ENCODE measurements at regions not wholly inside any gene's neighbourhood (a gene's known extent, or its start where the extent isn't known, plus 50 kb on each side); places are given as distances from the start of the nearest gene placed in this dataset.
"Not testable (repeated sequence)": the region's sequence is repeated elsewhere in the genome, so short reads cannot be mapped to it uniquely, and the experiment has no call there.

GRCh38 chr12:60191676-60192359, 596.0 kb downstream of the SLC16A7 start:
- H3K4me1 Mint-ChIP-seq (ENCODE audit: low read depth) = no peaks in the 10 kb centered on the region
- H3K27me3 Mint-ChIP-seq (ENCODE audit: low read depth) = no peaks in the 10 kb centered on the region
- DNase-seq (no peak), ATAC-seq (no peak)
- peaks cover 9% of the 10 kb centered on the region for H3K9me3 Mint-ChIP-seq
- no peak overlapping the region for H3K4me3 Mint-ChIP-seq
- no peaks in the 10 kb centered on the region for H3K36me3 Mint-ChIP-seq (ENCODE audit: insufficient read depth)

GRCh38 chr12:60194678-60195077, 598.8 kb downstream of the SLC16A7 start:
- H3K4me3 Mint-ChIP-seq = no peak overlapping the region
- peaks cover 10% of the 10 kb centered on the region for H3K9me3 Mint-ChIP-seq
- H3K27me3 Mint-ChIP-seq (ENCODE audit: low read depth) = no peaks in the 10 kb centered on the region
- DNase-seq = no peak
- H3K36me3 Mint-ChIP-seq (ENCODE audit: insufficient read depth) = no peaks in the 10 kb centered on the region
- no peak for ATAC-seq
- no peaks in the 10 kb centered on the region for H3K4me1 Mint-ChIP-seq (ENCODE audit: low read depth)

- ATAC-seq (no peak), DNase-seq (no peak)
- Mint-ChIP-seq H3K27me3 (ENCODE audit: low read depth) (no peaks in the 10 kb centered on the region), H3K9me3 (peaks cover 4% of the 10 kb centered on the region), H3K4me1 (ENCODE audit: low read depth) (no peaks in the 10 kb centered on the region), H3K4me3 (no peak overlapping the region), H3K36me3 (ENCODE audit: insufficient read depth) (no peaks in the 10 kb centered on the region)
Observed at GRCh38 chr12:60195483-60195882, 599.7 kb downstream of the SLC16A7 start.

- DNase-seq (no peak), ATAC-seq (no peak)
- H3K36me3 Mint-ChIP-seq (ENCODE audit: insufficient read depth) = no peaks in the 10 kb centered on the region
- H3K27me3 Mint-ChIP-seq (ENCODE audit: low read depth) = no peaks in the 10 kb centered on the region
- H3K4me3 Mint-ChIP-seq = no peak overlapping the region
- no peaks in the 10 kb centered on the region for H3K4me1 Mint-ChIP-seq (ENCODE audit: low read depth)
- peaks cover 4% of the 10 kb centered on the region for H3K9me3 Mint-ChIP-seq
Observed at GRCh38 chr12:60196366-60196765, 600.5 kb downstream of the SLC16A7 start.

GRCh38 chr12:60197589-60197988, 601.8 kb downstream of the SLC16A7 start:
- H3K9me3 Mint-ChIP-seq = peaks cover 4% of the 10 kb centered on the region
- no peaks in the 10 kb centered on the region for H3K27me3 Mint-ChIP-seq (ENCODE audit: low read depth)
- no peak for ATAC-seq
- no peaks in the 10 kb centered on the region for H3K36me3 Mint-ChIP-seq (ENCODE audit: insufficient read depth)
- H3K4me3 Mint-ChIP-seq = no peak overlapping the region
- DNase-seq = no peak
- no peaks in the 10 kb centered on the region for H3K4me1 Mint-ChIP-seq (ENCODE audit: low read depth)

- no peak for DNase-seq
- Mint-ChIP-seq H3K9me3 (peaks cover under 1% of the 10 kb centered on the region), H3K27me3 (ENCODE audit: low read depth) (no peaks in the 10 kb centered on the region), H3K4me3 (no peak overlapping the region), H3K36me3 (ENCODE audit: insufficient read depth) (no peaks in the 10 kb centered on the region), H3K4me1 (ENCODE audit: low read depth) (no peaks in the 10 kb centered on the region)
- no peak for ATAC-seq
Observed at GRCh38 chr12:60201891-60202290, 606.1 kb downstream of the SLC16A7 start.

GRCh38 chr12:60205500-60205899, 609.7 kb downstream of the SLC16A7 start:
- ATAC-seq (no peak), DNase-seq (no peak)
- Mint-ChIP-seq H3K36me3 (ENCODE audit: insufficient read depth) (no peaks in the 10 kb centered on the region), H3K27me3 (ENCODE audit: low read depth) (no peaks in the 10 kb centered on the region), H3K4me3 (no peak overlapping the region), H3K4me1 (ENCODE audit: low read depth) (no peaks in the 10 kb centered on the region), H3K9me3 (no peaks in the 10 kb centered on the region)

GRCh38 chr12:60209521-60209920, 613.7 kb downstream of the SLC16A7 start:
- peaks cover 2% of the 10 kb centered on the region for H3K9me3 Mint-ChIP-seq
- no peaks in the 10 kb centered on the region for H3K27me3 Mint-ChIP-seq (ENCODE audit: low read depth)
- DNase-seq (no peak), ATAC-seq (no peak)
- H3K4me1 Mint-ChIP-seq (ENCODE audit: low read depth) = no peaks in the 10 kb centered on the region
- H3K4me3 Mint-ChIP-seq = no peak overlapping the region
- H3K36me3 Mint-ChIP-seq (ENCODE audit: insufficient read depth) = no peaks in the 10 kb centered on the region

GRCh38 chr12:60209933-60210332, 614.1 kb downstream of the SLC16A7 start:
- ATAC-seq (no peak), DNase-seq (no peak)
- Mint-ChIP-seq H3K4me1 (ENCODE audit: low read depth) (no peaks in the 10 kb centered on the region), H3K9me3 (peaks cover 6% of the 10 kb centered on the region), H3K27me3 (ENCODE audit: low read depth) (no peaks in the 10 kb centered on the region), H3K36me3 (ENCODE audit: insufficient read depth) (no peaks in the 10 kb centered on the region), H3K4me3 (no peak overlapping the region)

- DNase-seq = no peak
- Mint-ChIP-seq H3K4me1 (ENCODE audit: low read depth) (no peaks in the 10 kb centered on the region), H3K9me3 (peaks cover 14% of the 10 kb centered on the region)
Observed at GRCh38 chr12:60210756-60211155, 614.9 kb downstream of the SLC16A7 start.

GRCh38 chr12:60211244-60211643, 615.4 kb downstream of the SLC16A7 start:
- Mint-ChIP-seq H3K36me3 (ENCODE audit: insufficient read depth) (no peaks in the 10 kb centered on the region), H3K4me1 (ENCODE audit: low read depth) (no peaks in the 10 kb centered on the region), H3K9me3 (peaks cover 15% of the 10 kb centered on the region), H3K27me3 (ENCODE audit: low read depth) (no peaks in the 10 kb centered on the region), H3K4me3 (no peak overlapping the region)
- ATAC-seq (no peak), DNase-seq (no peak)

More at GRCh38 chr12:60210756-60211155, 614.9 kb downstream of the SLC16A7 start:
- no peaks in the 10 kb centered on the region for H3K27me3 Mint-ChIP-seq (ENCODE audit: low read depth)
- H3K4me3 Mint-ChIP-seq = no peak overlapping the region
- ATAC-seq = no peak
- no peaks in the 10 kb centered on the region for H3K36me3 Mint-ChIP-seq (ENCODE audit: insufficient read depth)

GRCh38 chr12:60212159-60213000, 616.6 kb downstream of the SLC16A7 start:
- Mint-ChIP-seq H3K9me3 (peaks cover 15% of the 10 kb centered on the region), H3K4me3 (no peak overlapping the region), H3K27me3 (ENCODE audit: low read depth) (no peaks in the 10 kb centered on the region), H3K4me1 (ENCODE audit: low read depth) (no peaks in the 10 kb centered on the region), H3K36me3 (ENCODE audit: insufficient read depth) (no peaks in the 10 kb centered on the region)
- DNase-seq = no peak
- no peak for ATAC-seq

GRCh38 chr12:60213272-60213671, 617.4 kb downstream of the SLC16A7 start:
- peaks cover 18% of the 10 kb centered on the region for H3K9me3 Mint-ChIP-seq
- not testable (repeated sequence) for DNase-seq; H3K36me3 Mint-ChIP-seq (ENCODE audit: insufficient read depth); ATAC-seq; H3K4me3 Mint-ChIP-seq; H3K27me3 Mint-ChIP-seq (ENCODE audit: low read depth); H3K4me1 Mint-ChIP-seq (ENCODE audit: low read depth)

- H3K9me3 Mint-ChIP-seq = peaks cover 18% of the 10 kb centered on the region
- H3K4me1 Mint-ChIP-seq (ENCODE audit: low read depth) = no peaks in the 10 kb centered on the region
- DNase-seq = no peak
- no peaks in the 10 kb centered on the region for H3K36me3 Mint-ChIP-seq (ENCODE audit: insufficient read depth)
- H3K4me3 Mint-ChIP-seq = no peak overlapping the region
- no peaks in the 10 kb centered on the region for H3K27me3 Mint-ChIP-seq (ENCODE audit: low read depth)
- ATAC-seq = no peak
Observed at GRCh38 chr12:60216226-60216625, 620.4 kb downstream of the SLC16A7 start.

GRCh38 chr12:60223242-60223641, 627.4 kb downstream of the SLC16A7 start:
- H3K4me1 Mint-ChIP-seq (ENCODE audit: low read depth) = no peaks in the 10 kb centered on the region
- H3K4me3 Mint-ChIP-seq = no peak overlapping the region
- no peaks in the 10 kb centered on the region for H3K36me3 Mint-ChIP-seq (ENCODE audit: insufficient read depth)
- DNase-seq (no peak), ATAC-seq (no peak)
- H3K27me3 Mint-ChIP-seq (ENCODE audit: low read depth) = no peaks in the 10 kb centered on the region
- peaks cover 14% of the 10 kb centered on the region for H3K9me3 Mint-ChIP-seq

Measured in activated T-cell treated with anti-CD3 and anti-CD28 coated beads, Interleukin-2, amount 50 U/mL, for 4 hours (primary cell).